ENCODE measurements at regions not wholly inside any gene's neighbourhood (a gene's known extent, or its start where the extent isn't known, plus 50 kb on each side); places are given as distances from the start of the nearest gene placed in this dataset.

GRCh38 chr13:107450931-107451330, 764.4 kb downstream of the LIG4 start:
- Histone ChIP-seq H3K27me3 (ENCODE audit: control insufficient read depth, insufficient read depth, low read length) (no peaks in the 10 kb centered on the region), H3K27ac (ENCODE audit: low read depth, low read length) (peak overlapping the region; percentile 81), H3K9me3 (ENCODE audit: control insufficient read depth, insufficient read depth, low read length) (peaks cover 7% of the 10 kb centered on the region; the same call in 1 of the 2 replicates), H3K4me3 (ENCODE audit: low read depth, low read length) (peak overlapping the region; percentile 15; the same call in 1 of the 2 replicates)
- ChIA-PET CTCF (interaction anchor here (0.6 kb wide), 2 partner anchors 114 to 1249 kb away, joined by 3 read pairs; no protein-coding TSS in a partner anchor), POLR2A (interaction anchor here (1.0 kb wide), 3 partner anchors 8 to 417 kb away, joined by 3 to 6 read pairs (median 3); no protein-coding TSS in a partner anchor)
- TF ChIP-seq CTCF (IDR thresholded peaks at IDR 0.05; ENCODE audit: low read depth, low read length), result peak; percentile 28
- peak; percentile 96 for DNase-seq (ENCODE audit: low read depth, low spot score)

DNA sequence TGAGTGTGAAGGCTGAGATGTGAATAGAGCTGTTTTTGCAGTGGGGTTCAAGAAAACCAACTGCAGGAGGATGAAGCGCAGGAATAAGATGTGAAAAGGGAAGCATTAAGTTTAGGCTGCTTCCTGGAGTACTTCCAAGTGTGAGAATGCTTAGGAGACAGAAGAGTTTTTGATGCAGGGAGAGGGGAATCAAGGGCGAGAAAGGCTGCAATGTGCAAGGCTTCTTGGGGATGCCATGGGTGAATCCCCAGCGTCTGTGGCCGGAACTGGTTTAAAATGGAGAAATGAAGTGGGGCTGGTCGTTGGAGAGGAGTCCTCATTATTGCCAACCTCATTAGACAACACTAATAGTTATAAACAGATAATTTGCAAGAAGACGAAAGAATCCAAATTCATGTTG, 764.9 kb downstream of the LIG4 start:
- peaks cover 7% of the 10 kb centered on the region; the same call in 1 of the 2 replicates for H3K9me3 ChIP-seq (ENCODE audit: control insufficient read depth, insufficient read depth, low read length)
- ChIA-PET POLR2A (interaction anchor here (1.0 kb wide), 3 partner anchors 9 to 417 kb away, joined by 3 to 6 read pairs (median 3); no protein-coding TSS in a partner anchor), CTCF (interaction anchor here (0.6 kb wide), 1 partner anchor 115 kb away, joined by 3 read pairs; no protein-coding TSS in a partner anchor)
- H3K27me3 ChIP-seq (ENCODE audit: control insufficient read depth, insufficient read depth, low read length), result no peaks in the 10 kb centered on the region
- no peak for DNase-seq (ENCODE audit: low read depth, low spot score)
- H3K4me3 ChIP-seq (ENCODE audit: low read depth, low read length), result no peak overlapping the region
- TF ChIP-seq CTCF (IDR thresholded peaks at IDR 0.05; ENCODE audit: low read depth, low read length), result no peak
- H3K27ac ChIP-seq (ENCODE audit: low read depth, low read length), result peak overlapping the region; percentile 89

- TF ChIP-seq CTCF (IDR thresholded peaks at IDR 0.05; ENCODE audit: low read depth, low read length), result no peak
- no peak for DNase-seq (ENCODE audit: low read depth, low spot score)
- H3K9me3 ChIP-seq (ENCODE audit: control insufficient read depth, insufficient read depth, low read length), result no peaks in the 10 kb centered on the region
- ChIA-PET POLR2A (no interaction called here), CTCF (no interaction called here)
- no peak overlapping the region for H3K4me3 ChIP-seq (ENCODE audit: low read depth, low read length)
- H3K27me3 ChIP-seq (ENCODE audit: control insufficient read depth, insufficient read depth, low read length), result no peaks in the 10 kb centered on the region
- H3K27ac ChIP-seq (ENCODE audit: low read depth, low read length), result no peak overlapping the region
These were observed 767.7 kb downstream of the LIG4 start for GRCh38 chr13:107447591-107447990.

GRCh38 chr13:107441279-107441678, 774.1 kb downstream of the LIG4 start:
- Histone ChIP-seq H3K27me3 (ENCODE audit: control insufficient read depth, insufficient read depth, low read length) (no peaks in the 10 kb centered on the region), H3K27ac (ENCODE audit: low read depth, low read length) (no peak overlapping the region), H3K4me3 (ENCODE audit: low read depth, low read length) (no peak overlapping the region), H3K9me3 (ENCODE audit: control insufficient read depth, insufficient read depth, low read length) (no peaks in the 10 kb centered on the region)
- POLR2A ChIA-PET, result no interaction called here
- TF ChIP-seq CTCF (IDR thresholded peaks at IDR 0.05; ENCODE audit: low read depth, low read length), result no peak
- DNase-seq (ENCODE audit: low read depth, low spot score), result peak; percentile 36
- CTCF ChIA-PET, result no interaction called here

GRCh38 chr13:107438251-107438650, 777.1 kb downstream of the LIG4 start:
- no peaks in the 10 kb centered on the region for H3K27me3 ChIP-seq (ENCODE audit: control insufficient read depth, insufficient read depth, low read length)
- H3K9me3 ChIP-seq (ENCODE audit: control insufficient read depth, insufficient read depth, low read length), result no peaks in the 10 kb centered on the region
- POLR2A ChIA-PET, result no interaction called here
- DNase-seq (ENCODE audit: low read depth, low spot score), result no peak
- CTCF ChIA-PET, result no interaction called here
- H3K4me3 ChIP-seq (ENCODE audit: low read depth, low read length), result no peak overlapping the region
- no peak overlapping the region for H3K27ac ChIP-seq (ENCODE audit: low read depth, low read length)
- TF ChIP-seq CTCF (IDR thresholded peaks at IDR 0.05; ENCODE audit: low read depth, low read length), result no peak
